A204.1 (cell line): ENCODE measurements at regions not wholly inside any gene's neighbourhood (a gene's known extent, or its start where the extent isn't known, plus 50 kb on each side); places are given as distances from the start of the nearest gene placed in this dataset.
A peak's percentile ranks its signal among the peaks of the same experiment; 100 is the strongest.
"Not testable (repeated sequence)": the region's sequence is repeated elsewhere in the genome, so short reads cannot be mapped to it uniquely, and the experiment has no call there.

Experiments used
- FAIRE-seq: peaks from 2 replicates; lab custom pipeline; 2012; peaks lifted over from hg19 to GRCh38; lab: Jason Lieb, UNC

- FAIRE-seq: no peak
Observed at GRCh38 chr2:164015328-164016123, 279.7 kb upstream of the FIGN start.

- no peak for FAIRE-seq
Observed at GRCh38 chr2:164014791-164015190, 279.0 kb upstream of the FIGN start.

- no peak for FAIRE-seq
Observed at GRCh38 chr2:164014068-164014731, 278.4 kb upstream of the FIGN start.

DNA sequence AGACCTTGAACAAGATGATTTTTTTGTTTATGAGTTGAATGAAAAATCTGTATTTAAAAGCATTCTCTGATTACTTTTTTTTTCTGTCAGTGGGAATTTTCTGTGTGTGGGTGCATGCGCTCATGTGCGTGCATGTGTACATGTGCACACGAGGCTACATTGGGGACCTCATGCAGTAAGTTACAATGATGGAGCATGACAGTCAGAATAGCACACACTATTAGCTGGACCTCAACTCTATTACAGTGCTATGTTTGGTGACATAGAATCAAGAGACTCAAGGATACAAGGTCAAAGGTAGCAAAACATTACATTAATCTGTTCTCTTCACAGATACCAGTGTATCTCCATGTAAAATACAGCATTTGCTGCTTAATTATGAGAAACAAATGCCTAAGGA is 276.8 kb upstream of the FIGN start:
- no peak for FAIRE-seq

DNA sequence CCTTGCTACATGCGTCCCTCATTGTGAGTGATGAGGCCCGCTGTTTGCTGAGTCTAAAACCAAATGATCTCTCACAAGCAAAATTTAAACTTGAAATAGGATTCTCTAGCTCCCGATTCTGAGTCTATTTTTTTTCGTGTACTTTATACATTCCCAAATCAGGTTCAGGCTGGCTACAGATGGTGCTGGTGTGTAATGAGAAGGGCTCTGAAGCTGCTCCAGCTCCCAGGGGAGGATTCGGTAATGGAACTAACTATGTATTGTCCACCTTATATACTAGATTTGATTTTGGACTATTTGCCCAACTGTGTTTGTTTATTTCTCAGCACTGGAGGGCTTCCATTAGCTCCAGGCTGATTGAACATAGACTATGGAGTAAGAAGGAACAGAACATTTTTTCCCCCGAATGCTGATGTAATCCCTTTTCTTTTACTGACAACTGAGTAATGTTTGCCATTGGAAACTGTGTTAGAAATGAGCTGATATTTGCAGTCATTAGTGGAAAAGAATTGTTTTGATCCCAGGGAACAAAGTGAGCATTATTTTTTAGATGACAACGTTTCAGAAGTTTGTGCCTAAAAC is 274.0 kb upstream of the FIGN start:
- FAIRE-seq: no peak

DNA sequence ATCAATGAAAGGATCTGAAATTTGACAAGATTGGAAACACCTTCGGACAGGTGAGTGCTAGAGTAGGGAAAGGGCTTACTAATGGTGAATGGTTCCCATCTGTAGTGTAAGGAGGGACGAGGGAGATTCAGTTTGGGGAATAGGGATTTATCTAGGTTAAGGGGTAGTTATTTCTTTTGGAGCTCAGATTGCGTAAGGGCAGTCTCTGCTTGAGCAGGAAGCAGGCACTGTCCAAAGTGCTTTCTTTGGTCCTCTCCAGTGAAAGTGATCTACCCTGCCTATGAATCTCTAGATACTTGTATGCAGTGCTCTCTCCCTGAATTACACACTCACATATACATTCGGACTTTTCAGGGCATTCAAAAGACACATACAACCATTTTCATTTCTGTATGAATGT is 272.9 kb upstream of the FIGN start:
- FAIRE-seq: no peak

DNA sequence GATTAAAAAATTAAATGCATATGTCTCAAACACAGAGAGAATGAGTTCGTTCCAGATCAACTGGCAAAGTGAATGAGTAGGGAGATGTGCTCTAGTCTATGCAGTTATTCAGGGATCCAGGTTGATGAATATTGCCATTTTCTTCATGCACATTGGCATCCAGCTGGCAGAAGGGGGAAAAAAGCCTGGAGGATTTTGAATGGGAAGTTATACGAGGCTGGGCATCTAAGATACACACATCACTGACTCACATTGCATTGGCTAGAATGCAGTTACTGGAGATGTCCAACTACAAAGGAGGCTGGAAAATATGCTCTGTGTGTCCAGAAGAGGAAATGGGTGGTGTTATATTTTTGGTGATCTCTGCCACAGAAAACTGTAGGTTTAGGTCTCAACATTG is 270.9 kb upstream of the FIGN start:
- FAIRE-seq: no peak

- FAIRE-seq: no peak
Observed at GRCh38 chr2:164000176-164000575, 264.4 kb upstream of the FIGN start.

- FAIRE-seq: no peak
Observed at GRCh38 chr2:163997466-163997865, 261.7 kb upstream of the FIGN start.

- FAIRE-seq: no peak
Observed at GRCh38 chr2:163990541-163990940, 254.7 kb upstream of the FIGN start.

GRCh38 chr2:163990101-163990500 is 254.3 kb upstream of the FIGN start:
- FAIRE-seq: no peak

DNA sequence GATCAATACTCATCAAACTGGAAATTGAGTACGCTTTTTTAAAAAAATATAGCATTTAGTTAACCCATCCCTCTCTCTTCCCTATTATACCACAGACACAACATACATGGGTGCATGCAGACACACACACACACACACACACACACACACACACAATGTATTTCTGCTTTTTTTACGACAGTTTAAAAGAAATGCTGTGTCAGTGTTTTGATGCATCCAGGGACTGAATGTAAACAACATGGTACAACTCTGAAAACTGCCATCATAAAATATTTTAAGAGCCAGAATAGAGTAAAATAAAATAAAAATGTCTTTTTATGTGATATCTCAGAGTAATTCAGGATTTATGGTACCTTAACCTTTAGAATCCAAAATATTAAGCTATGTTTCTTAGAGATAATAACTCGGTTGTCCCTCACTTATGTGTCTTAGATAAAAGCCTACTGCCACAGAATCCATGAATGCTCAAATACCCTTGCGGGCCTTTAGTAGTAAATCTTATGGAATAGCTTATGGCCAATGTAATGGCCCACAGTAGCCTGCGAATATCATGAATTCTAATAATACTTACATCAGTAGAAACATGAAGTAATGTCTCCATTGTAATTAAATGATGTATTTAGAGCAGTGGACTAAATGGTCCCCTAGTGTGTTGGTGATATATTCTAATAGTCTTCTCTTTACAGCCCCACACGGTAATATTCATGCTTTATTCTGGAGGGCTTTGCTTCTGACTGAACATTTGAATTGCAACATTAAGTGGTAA is 251.6 kb upstream of the FIGN start:
- FAIRE-seq: no peak

- FAIRE-seq: no peak
Observed at GRCh38 chr2:163984986-163985385, 249.2 kb upstream of the FIGN start.

GRCh38 chr2:163983911-163984310 is 248.1 kb upstream of the FIGN start:
- no peak for FAIRE-seq

- no peak for FAIRE-seq
Observed at GRCh38 chr2:163982938-163983337, 247.1 kb upstream of the FIGN start.

DNA sequence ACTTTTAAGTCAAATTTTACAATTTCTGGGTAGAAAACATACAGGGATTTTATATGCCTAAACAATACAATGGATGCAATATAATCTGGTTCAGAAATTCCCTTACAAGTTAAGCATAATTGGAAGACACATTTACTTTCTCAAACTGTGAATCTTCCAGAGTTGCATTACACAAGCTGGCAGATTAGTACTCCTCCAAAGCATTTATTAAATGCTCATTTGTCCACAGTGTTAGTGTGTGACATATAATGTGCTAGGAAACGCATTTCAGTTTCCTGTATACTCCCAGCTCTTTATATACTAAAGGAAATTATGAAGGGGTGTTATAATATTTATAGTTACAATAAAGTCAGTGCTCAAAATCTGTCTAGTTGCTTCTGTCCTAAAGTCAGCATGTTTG is 239.0 kb upstream of the FIGN start:
- FAIRE-seq: no peak

DNA sequence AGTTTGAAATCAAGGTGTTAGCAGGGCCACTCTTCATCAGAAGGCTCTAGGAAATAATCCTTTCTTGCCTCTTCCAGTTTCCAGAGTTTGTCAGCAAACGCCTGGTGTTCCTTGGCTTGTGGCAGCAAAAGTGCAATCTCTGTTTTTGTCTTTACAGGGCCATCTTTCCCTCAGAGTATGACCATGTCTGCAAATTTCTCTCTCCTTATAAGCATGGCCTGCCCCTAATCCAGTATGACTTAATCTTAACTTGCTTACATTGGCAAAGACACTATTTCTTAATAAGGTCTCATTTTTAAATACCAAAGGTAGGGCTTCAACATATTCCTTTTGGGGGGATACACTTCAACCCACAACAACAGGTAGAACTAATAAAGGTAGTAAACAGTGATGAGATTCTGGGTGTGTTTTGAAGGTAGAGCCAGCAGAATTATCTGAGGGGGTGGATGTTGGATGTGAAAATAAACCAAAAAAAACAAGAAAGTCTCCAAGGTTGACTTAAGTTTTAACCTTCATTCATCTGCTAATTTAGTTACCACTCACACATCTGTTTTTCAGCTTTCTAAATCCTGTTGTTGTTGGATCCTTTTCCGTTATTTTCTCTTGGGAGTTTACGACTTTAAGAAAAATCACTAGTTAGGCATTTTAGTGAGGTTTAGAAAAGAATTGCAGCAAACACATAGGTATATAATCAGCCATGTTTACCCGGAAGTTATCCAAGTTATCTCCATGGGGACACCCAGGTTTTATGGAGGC is 234.4 kb upstream of the FIGN start:
- FAIRE-seq: no peak

- FAIRE-seq: not testable (repeated sequence)
Observed at GRCh38 chr2:163964278-163964677, 228.5 kb upstream of the FIGN start.

DNA sequence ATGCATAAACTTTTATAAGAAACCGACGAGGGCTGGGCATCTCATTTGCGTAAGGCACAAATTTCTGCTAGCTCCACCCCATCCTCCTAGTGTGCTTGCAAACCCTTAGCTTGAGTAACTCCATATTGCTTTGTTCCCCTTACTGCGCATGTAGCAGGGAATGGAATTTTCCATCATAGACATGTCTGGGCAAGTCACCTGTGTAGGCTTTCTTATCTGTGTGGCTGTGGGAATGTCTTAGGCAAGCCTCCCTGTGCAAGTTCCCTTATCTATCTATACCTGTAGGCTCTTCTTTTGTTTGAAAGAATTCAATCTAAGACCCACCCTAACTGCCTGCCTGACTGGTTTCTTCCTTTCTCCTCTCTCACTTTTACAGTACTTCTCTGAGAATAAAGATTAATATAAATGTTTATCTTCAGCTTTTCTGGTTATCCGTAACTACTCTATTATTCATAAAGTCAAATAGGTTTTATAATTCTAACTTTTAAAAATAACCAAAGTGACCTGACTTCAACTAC is 217.6 kb upstream of the FIGN start:
- no peak for FAIRE-seq

GRCh38 chr2:163951312-163951711 is 215.5 kb upstream of the FIGN start:
- peak; percentile 35 for FAIRE-seq

DNA sequence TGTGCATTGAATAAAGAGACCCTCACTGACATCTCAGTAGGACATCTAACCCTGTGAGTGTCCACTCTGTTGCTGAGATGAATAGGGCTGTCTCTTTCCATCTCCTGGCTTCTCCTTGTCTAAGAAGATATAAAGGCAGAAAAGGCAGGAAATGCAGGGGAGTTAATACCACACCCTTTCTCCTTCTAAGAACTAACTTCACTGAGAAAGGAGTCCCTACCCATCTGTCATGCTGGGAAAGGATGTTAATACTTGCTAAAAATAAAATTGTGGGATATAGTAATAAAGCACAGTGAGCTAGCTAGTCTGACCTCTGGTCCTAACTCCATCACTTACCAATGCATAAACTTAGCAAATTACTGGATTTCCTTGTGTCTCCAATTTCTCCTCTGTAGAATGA is 213.9 kb upstream of the FIGN start:
- FAIRE-seq: no peak

DNA sequence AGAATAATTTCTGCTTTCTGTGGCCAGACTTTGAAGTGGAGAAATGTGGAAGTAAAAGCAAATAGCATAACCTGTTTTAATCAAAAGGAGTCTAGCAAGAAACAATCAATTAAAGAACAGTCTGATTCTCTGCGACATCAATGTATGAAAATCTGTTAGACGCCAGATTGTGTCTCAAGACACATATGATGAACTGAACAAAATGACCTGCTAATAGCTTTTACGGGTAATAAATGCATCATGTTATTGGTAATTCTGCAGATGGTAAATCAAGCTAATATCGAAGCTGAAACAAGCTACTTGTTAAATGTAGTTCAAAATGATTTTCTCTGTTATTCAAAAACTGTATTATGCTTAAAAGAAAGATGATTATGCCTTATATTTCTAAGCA is 208.5 kb upstream of the FIGN start:
- FAIRE-seq: no peak
